ENCODE measurements at regions not wholly inside any gene's neighbourhood (a gene's known extent, or its start where the extent isn't known, plus 50 kb on each side); places are given as distances from the start of the nearest gene placed in this dataset.
"Not testable (repeated sequence)": the region's sequence is repeated elsewhere in the genome, so short reads cannot be mapped to it uniquely, and the experiment has no call there.

- no peak for DNase-seq
- peaks cover 24% of the 10 kb centered on the region for H3K36me3 Mint-ChIP-seq
- no peak for ATAC-seq
- no peaks in the 10 kb centered on the region for H3K27me3 Mint-ChIP-seq
- peaks cover 45% of the 10 kb centered on the region for H3K4me1 Mint-ChIP-seq
- H3K9me3 Mint-ChIP-seq (ENCODE audit: low read depth): no peaks in the 10 kb centered on the region
- no peak overlapping the region for H3K4me3 Mint-ChIP-seq
- CTCF ChIA-PET: no interaction called here
- no peak overlapping the region for H3K27ac Mint-ChIP-seq
Measured at GRCh38 chrY:19573646-19574045, 170.9 kb downstream of the KDM5D start.

- peaks cover 47% of the 10 kb centered on the region for H3K4me1 Mint-ChIP-seq
- H3K36me3 Mint-ChIP-seq: peaks cover 13% of the 10 kb centered on the region
- peak overlapping the region; percentile 70 for H3K27ac Mint-ChIP-seq
- peak overlapping the region; percentile 38 for H3K4me3 Mint-ChIP-seq
- H3K27me3 Mint-ChIP-seq: no peaks in the 10 kb centered on the region
- CTCF ChIA-PET: no interaction called here
- no peak for DNase-seq
- H3K9me3 Mint-ChIP-seq (ENCODE audit: low read depth): no peaks in the 10 kb centered on the region
- ATAC-seq: no peak
Measured at GRCh38 chrY:19570999-19571398, 173.5 kb downstream of the KDM5D start.

GRCh38 chrY:19567943-19568342 lies 176.6 kb downstream of the KDM5D start:
- DNase-seq: no peak
- H3K4me3 Mint-ChIP-seq: peak overlapping the region; percentile 93
- no peaks in the 10 kb centered on the region for H3K27me3 Mint-ChIP-seq
- H3K4me1 Mint-ChIP-seq: peaks cover 34% of the 10 kb centered on the region
- peak; percentile 2 for ATAC-seq
- no peaks in the 10 kb centered on the region for H3K9me3 Mint-ChIP-seq (ENCODE audit: low read depth)
- H3K36me3 Mint-ChIP-seq: peaks cover 11% of the 10 kb centered on the region
- peak overlapping the region; percentile 97 for H3K27ac Mint-ChIP-seq
- CTCF ChIA-PET: interaction anchor here (1.0 kb wide), 1 partner anchor 70 kb away, joined by 4 read pairs; no protein-coding TSS in a partner anchor

- peaks cover 7% of the 10 kb centered on the region for H3K36me3 Mint-ChIP-seq
- DNase-seq: peak; percentile 91
- no peaks in the 10 kb centered on the region for H3K9me3 Mint-ChIP-seq (ENCODE audit: low read depth)
- peak overlapping the region; percentile 93 for H3K4me3 Mint-ChIP-seq
- peak; percentile 89 for ATAC-seq
- CTCF ChIA-PET: interaction anchor here (1.0 kb wide), 2 partner anchors 10 to 69 kb away, joined by 3 to 4 read pairs; no protein-coding TSS in a partner anchor
- H3K27ac Mint-ChIP-seq: peak overlapping the region; percentile 97
- peaks cover 29% of the 10 kb centered on the region for H3K4me1 Mint-ChIP-seq
- no peaks in the 10 kb centered on the region for H3K27me3 Mint-ChIP-seq
Measured at GRCh38 chrY:19567051-19567921, 177.2 kb downstream of the KDM5D start.

GRCh38 chrY:19559161-19559560 lies 185.4 kb downstream of the KDM5D start:
- H3K4me1 Mint-ChIP-seq: no peaks in the 10 kb centered on the region
- H3K36me3 Mint-ChIP-seq: no peaks in the 10 kb centered on the region
- no peak for ATAC-seq
- no peak overlapping the region for H3K4me3 Mint-ChIP-seq
- H3K9me3 Mint-ChIP-seq (ENCODE audit: low read depth): no peaks in the 10 kb centered on the region
- no peak for DNase-seq
- CTCF ChIA-PET: no interaction called here
- H3K27ac Mint-ChIP-seq: no peak overlapping the region
- no peaks in the 10 kb centered on the region for H3K27me3 Mint-ChIP-seq

GRCh38 chrY:19549671-19550466 lies 194.7 kb downstream of the KDM5D start:
- H3K4me3 Mint-ChIP-seq: no peak overlapping the region
- H3K9me3 Mint-ChIP-seq (ENCODE audit: low read depth): no peaks in the 10 kb centered on the region
- H3K36me3 Mint-ChIP-seq: no peaks in the 10 kb centered on the region
- no peak for DNase-seq
- CTCF ChIA-PET: no interaction called here
- H3K27me3 Mint-ChIP-seq: no peaks in the 10 kb centered on the region
- no peak overlapping the region for H3K27ac Mint-ChIP-seq
- no peak for ATAC-seq
- no peaks in the 10 kb centered on the region for H3K4me1 Mint-ChIP-seq

GRCh38 chrY:19541475-19542306 lies 202.8 kb downstream of the KDM5D start:
- no peaks in the 10 kb centered on the region for H3K4me1 Mint-ChIP-seq
- H3K4me3 Mint-ChIP-seq: no peak overlapping the region
- no peaks in the 10 kb centered on the region for H3K9me3 Mint-ChIP-seq (ENCODE audit: low read depth)
- no peak for DNase-seq
- no peak overlapping the region for H3K27ac Mint-ChIP-seq
- no peak for ATAC-seq
- H3K36me3 Mint-ChIP-seq: no peaks in the 10 kb centered on the region
- CTCF ChIA-PET: no interaction called here
- H3K27me3 Mint-ChIP-seq: peaks cover 3% of the 10 kb centered on the region

- ATAC-seq; H3K36me3 Mint-ChIP-seq; DNase-seq; CTCF ChIA-PET; H3K4me3 Mint-ChIP-seq; H3K27ac Mint-ChIP-seq; H3K9me3 Mint-ChIP-seq (ENCODE audit: low read depth); H3K27me3 Mint-ChIP-seq; H3K4me1 Mint-ChIP-seq: not testable (repeated sequence)
Measured at GRCh38 chrY:19535697-19536096, 208.8 kb downstream of the KDM5D start.

- Mint-ChIP-seq H3K27ac (no peak overlapping the region), H3K27me3 (peaks cover 2% of the 10 kb centered on the region), H3K4me1 (peaks cover 9% of the 10 kb centered on the region), H3K36me3 (no peaks in the 10 kb centered on the region), H3K9me3 (ENCODE audit: low read depth) (no peaks in the 10 kb centered on the region), H3K4me3 (no peak overlapping the region)
- CTCF ChIA-PET: no interaction called here
- ATAC-seq: no peak
- no peak for DNase-seq
Measured at GRCh38 chrY:19521976-19522375, 222.6 kb downstream of the KDM5D start.

- Mint-ChIP-seq H3K27me3 (no peaks in the 10 kb centered on the region), H3K9me3 (ENCODE audit: low read depth) (no peaks in the 10 kb centered on the region), H3K27ac (peak overlapping the region; percentile 95), H3K36me3 (peaks cover 3% of the 10 kb centered on the region), H3K4me3 (peak overlapping the region; percentile 89), H3K4me1 (peaks cover 37% of the 10 kb centered on the region)
- peak; percentile 67 for ATAC-seq
- CTCF ChIA-PET: interaction anchor here (0.8 to 2.3 kb wide), 5 partner anchors 9 to 99 kb away, joined by 3 to 12 read pairs (median 4); no protein-coding TSS in a partner anchor
- peak; percentile 53 for DNase-seq
Measured at GRCh38 chrY:19503092-19503449, 241.5 kb downstream of the KDM5D start.

- H3K4me1 Mint-ChIP-seq: peaks cover 43% of the 10 kb centered on the region
- no peaks in the 10 kb centered on the region for H3K9me3 Mint-ChIP-seq (ENCODE audit: low read depth)
- H3K27me3 Mint-ChIP-seq: no peaks in the 10 kb centered on the region
- H3K36me3 Mint-ChIP-seq: peaks cover 3% of the 10 kb centered on the region
- peak overlapping the region; percentile 89 for H3K4me3 Mint-ChIP-seq
- peak overlapping the region; percentile 95 for H3K27ac Mint-ChIP-seq
- CTCF ChIA-PET: interaction anchor here (0.8 to 2.3 kb wide), 5 partner anchors 9 to 100 kb away, joined by 3 to 12 read pairs (median 4); no protein-coding TSS in a partner anchor
- DNase-seq (peak; percentile 40), ATAC-seq (peak; percentile 51)
Measured at GRCh38 chrY:19502169-19503091, 242.1 kb downstream of the KDM5D start.

- CTCF ChIA-PET: interaction anchor here (1.5 kb wide), 1 partner anchor 69 kb away, joined by 4 read pairs; no protein-coding TSS in a partner anchor
- Mint-ChIP-seq H3K36me3 (peaks cover 16% of the 10 kb centered on the region), H3K9me3 (ENCODE audit: low read depth) (no peaks in the 10 kb centered on the region), H3K27me3 (no peaks in the 10 kb centered on the region), H3K27ac (peak overlapping the region; percentile 89), H3K4me3 (peak overlapping the region; percentile 67), H3K4me1 (peaks cover 53% of the 10 kb centered on the region)
- DNase-seq: peak; percentile 47
- peak; percentile 58 for ATAC-seq
Measured at GRCh38 chrY:19498556-19498955, 246.0 kb downstream of the KDM5D start.

All from activated CD8-positive, alpha-beta memory T cell treated with anti-CD3 and anti-CD28 coated beads, Interleukin-2, amount 10 ng/mL, durations not matched to agents 7 days and 5 days (primary cell).